ENCODE measurements at regions not wholly inside any gene's neighbourhood (a gene's known extent, or its start where the extent isn't known, plus 50 kb on each side); places are given as distances from the start of the nearest gene placed in this dataset.
A peak's percentile ranks its signal among the peaks of the same experiment; 100 is the strongest.

GRCh38 chr3:113092746-113093145, 102.0 kb downstream of the GTPBP8 start:
- DNase-seq (ENCODE audit: low read depth): no peak
- no peak for TF ChIP-seq CTCF (conservative IDR thresholded peaks at IDR 0.05; ENCODE audit: control insufficient read depth, insufficient read depth, low read depth, low read length)
- H3K4me3 ChIP-seq (ENCODE audit: control insufficient read depth, low read depth, low read length): no peak overlapping the region

- no peak overlapping the region for H3K4me3 ChIP-seq (ENCODE audit: control insufficient read depth, low read depth, low read length)
- DNase-seq (ENCODE audit: low read depth): no peak
- TF ChIP-seq CTCF (conservative IDR thresholded peaks at IDR 0.05; ENCODE audit: control insufficient read depth, insufficient read depth, low read depth, low read length): no peak
Observed at GRCh38 chr3:113094337-113095221, 103.8 kb downstream of the GTPBP8 start.

DNA sequence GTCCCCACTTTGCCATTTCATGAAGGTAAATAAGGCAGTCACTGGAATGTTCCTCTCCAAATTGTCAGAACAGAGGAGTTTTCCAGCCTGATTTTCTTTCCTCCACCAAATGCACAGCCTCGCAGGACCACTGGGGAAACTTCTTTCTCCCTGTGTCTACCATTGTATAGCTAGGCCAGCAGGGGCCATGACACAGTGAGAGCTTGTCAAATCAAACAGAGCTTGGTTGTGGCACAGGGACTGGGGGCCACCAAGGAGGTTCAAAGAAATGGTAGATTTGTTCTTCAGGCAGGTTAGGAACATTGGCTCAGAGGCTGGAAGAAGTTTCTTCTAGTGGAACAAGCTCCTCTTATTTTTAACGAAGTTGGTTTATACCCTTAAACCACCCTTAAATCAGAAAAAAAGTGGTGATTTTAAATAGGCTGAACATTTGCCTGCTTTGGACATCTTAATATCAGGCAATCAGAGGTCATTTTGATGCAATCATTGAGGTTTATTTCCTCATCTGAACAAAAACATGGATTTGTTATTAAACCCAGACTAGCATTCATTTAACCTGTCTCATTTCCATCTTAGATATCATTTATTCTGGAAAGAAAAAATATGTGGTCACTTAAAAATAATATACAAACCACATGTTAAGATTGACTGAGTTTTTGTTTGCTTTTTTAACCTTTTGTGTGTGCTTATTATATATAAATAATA, 105.6 kb downstream of the GTPBP8 start:
- TF ChIP-seq CTCF (conservative IDR thresholded peaks at IDR 0.05; ENCODE audit: control insufficient read depth, insufficient read depth, low read depth, low read length): no peak
- no peak overlapping the region for H3K4me3 ChIP-seq (ENCODE audit: control insufficient read depth, low read depth, low read length)
- peak; percentile 73 for DNase-seq (ENCODE audit: low read depth)

GRCh38 chr3:113097960-113098447, 107.2 kb downstream of the GTPBP8 start:
- H3K4me3 ChIP-seq (ENCODE audit: control insufficient read depth, low read depth, low read length): no peak overlapping the region
- peak; percentile 96 for DNase-seq (ENCODE audit: low read depth)
- no peak for TF ChIP-seq CTCF (conservative IDR thresholded peaks at IDR 0.05; ENCODE audit: control insufficient read depth, insufficient read depth, low read depth, low read length)

DNA sequence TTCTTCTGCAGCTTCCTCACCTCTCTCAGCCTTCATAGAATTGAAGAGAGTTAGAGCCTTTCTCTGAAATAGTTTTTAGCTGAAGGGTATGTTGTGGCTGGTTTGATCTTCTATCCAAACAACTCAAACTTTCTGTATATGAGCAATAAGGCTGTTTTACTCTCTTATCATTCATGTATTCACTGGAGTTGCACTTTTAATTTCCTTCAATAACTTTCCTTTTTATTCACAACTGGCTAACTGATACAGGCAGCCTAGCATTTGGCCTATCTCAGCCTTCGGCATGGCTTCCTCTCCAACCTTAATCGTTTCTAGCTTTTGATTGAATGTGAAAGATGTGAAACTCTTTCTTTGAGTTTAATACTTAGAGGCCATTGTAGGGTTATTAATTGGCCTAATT, 109.3 kb downstream of the GTPBP8 start:
- DNase-seq (ENCODE audit: low read depth): no peak
- TF ChIP-seq CTCF (conservative IDR thresholded peaks at IDR 0.05; ENCODE audit: control insufficient read depth, insufficient read depth, low read depth, low read length): no peak
- H3K4me3 ChIP-seq (ENCODE audit: control insufficient read depth, low read depth, low read length): no peak overlapping the region

DNA sequence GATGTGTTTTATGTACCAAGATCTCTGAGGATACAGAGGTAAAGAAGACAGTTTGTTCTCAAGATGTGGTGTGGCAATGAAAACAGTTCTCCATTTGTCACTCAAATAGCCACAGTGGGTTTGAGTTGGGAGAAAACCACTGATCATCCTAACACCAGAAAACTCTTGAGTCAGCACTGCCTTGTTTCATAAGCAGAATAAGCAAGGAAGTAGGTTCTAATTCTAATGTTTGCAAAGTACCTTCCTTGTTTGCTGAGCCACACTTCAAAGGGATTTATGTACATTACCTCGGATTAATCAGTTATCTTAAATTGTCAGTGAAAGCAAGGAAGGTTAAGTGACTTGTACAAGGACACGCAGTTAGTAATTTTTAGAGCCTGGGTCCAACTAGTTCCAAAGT, 107.8 kb upstream of the BOC start:
- no peak for TF ChIP-seq CTCF (conservative IDR thresholded peaks at IDR 0.05; ENCODE audit: control insufficient read depth, insufficient read depth, low read depth, low read length)
- no peak overlapping the region for H3K4me3 ChIP-seq (ENCODE audit: control insufficient read depth, low read depth, low read length)
- DNase-seq (ENCODE audit: low read depth): no peak

Data from fibroblast of mammary gland (primary cell).